ENCODE measurements at regions not wholly inside any gene's neighbourhood (a gene's known extent, or its start where the extent isn't known, plus 50 kb on each side); places are given as distances from the start of the nearest gene placed in this dataset.
A peak's percentile ranks its signal among the peaks of the same experiment; 100 is the strongest.

DNA sequence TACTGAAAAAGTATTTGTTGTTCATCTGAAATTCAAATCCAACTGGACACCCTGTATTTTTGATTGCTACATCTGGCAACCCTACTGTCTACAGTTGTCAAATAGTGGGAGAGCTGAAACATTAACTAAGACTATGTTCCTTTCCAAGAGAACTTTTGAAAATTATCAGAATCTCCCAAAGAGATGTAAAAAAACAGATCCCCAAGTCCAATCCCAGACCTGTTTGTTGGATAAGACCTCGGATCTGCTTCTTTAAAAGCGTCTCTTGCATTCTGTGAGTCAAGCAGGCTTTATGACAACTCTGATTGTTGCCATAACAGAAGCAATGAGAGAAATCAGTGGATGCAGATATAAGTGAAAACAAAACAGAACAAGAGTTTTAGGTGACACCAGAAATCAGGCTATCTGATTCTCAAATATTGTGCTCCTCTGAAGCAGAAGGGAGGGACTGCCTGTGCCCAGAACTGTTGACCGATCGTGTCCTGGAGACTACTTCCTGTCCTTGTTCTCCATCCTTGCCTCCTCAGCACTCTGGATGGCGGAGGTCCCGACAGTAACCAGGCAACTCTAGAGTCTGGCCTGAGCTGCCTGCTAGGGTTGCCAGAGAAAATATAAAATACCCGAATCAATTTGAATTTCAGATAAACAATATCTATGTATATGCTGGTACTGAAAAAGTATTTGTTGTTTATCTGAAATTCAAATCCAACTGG, 853.8 kb downstream of the MAFB start:
- Histone ChIP-seq H3K27ac (peak overlapping the region; percentile 7), H3K4me3 (no peak overlapping the region)
- WGBS: 56% methylated on average over 7 of the region's 7 CpGs

DNA sequence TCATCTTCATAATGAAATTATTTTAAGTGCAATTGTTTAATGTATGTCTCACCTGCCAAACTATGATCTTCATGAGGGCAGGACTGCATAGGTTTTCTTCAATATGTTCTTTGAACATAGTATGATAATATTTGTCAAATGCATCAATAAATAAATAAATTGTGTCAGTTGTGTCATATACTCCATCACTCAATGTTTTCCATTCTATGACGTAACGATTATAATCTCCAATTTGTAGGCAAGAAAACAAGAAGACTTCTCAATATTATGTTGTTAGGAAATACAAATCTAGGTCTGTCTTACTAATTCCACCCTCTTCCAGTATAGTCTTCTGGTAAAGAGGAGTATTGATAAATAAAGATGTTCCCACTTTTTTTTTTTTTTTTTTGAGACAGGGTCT, 858.1 kb downstream of the MAFB start:
- no peak for DNase-seq (ENCODE audit: low spot score in 2 of 2)
- Histone ChIP-seq H3K4me1 (peaks cover 12% of the 10 kb centered on the region), H3K4me3 (no peak overlapping the region), H3K27ac (no peak overlapping the region), H3K27me3 (no peaks in the 10 kb centered on the region), H3K36me3 (no peaks in the 10 kb centered on the region), H3K9me3 (no peaks in the 10 kb centered on the region)
- TF ChIP-seq EP300 (IDR thresholded peaks at IDR 0.05) (no peak), POLR2A (IDR thresholded peaks at IDR 0.05) (no peak), POLR2AphosphoS5 (IDR thresholded peaks at IDR 0.05) (no peak)
- TF ChIP-seq, protein P1, sequence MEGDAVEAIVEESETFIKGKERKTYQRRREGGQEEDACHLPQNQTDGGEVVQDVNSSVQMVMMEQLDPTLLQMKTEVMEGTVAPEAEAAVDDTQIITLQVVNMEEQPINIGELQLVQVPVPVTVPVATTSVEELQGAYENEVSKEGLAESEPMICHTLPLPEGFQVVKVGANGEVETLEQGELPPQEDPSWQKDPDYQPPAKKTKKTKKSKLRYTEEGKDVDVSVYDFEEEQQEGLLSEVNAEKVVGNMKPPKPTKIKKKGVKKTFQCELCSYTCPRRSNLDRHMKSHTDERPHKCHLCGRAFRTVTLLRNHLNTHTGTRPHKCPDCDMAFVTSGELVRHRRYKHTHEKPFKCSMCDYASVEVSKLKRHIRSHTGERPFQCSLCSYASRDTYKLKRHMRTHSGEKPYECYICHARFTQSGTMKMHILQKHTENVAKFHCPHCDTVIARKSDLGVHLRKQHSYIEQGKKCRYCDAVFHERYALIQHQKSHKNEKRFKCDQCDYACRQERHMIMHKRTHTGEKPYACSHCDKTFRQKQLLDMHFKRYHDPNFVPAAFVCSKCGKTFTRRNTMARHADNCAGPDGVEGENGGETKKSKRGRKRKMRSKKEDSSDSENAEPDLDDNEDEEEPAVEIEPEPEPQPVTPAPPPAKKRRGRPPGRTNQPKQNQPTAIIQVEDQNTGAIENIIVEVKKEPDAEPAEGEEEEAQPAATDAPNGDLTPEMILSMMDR (IDR thresholded peaks at IDR 0.05): no peak
- 96% methylated on average over 2 of the region's 2 CpGs for WGBS

More for the DNA sequence above, 853.8 kb downstream of the MAFB start:
- TF ChIP-seq, protein P1 (IDR thresholded peaks at IDR 0.05): no peak
- TF ChIP-seq POLR2AphosphoS5 (IDR thresholded peaks at IDR 0.05) (no peak), POLR2A (IDR thresholded peaks at IDR 0.05) (no peak), EP300 (IDR thresholded peaks at IDR 0.05) (no peak)
- no peak for DNase-seq (ENCODE audit: low spot score in 2 of 2)
- Histone ChIP-seq H3K9me3 (no peaks in the 10 kb centered on the region), H3K36me3 (no peaks in the 10 kb centered on the region), H3K4me1 (peaks cover 7% of the 10 kb centered on the region), H3K27me3 (no peaks in the 10 kb centered on the region)

DNA sequence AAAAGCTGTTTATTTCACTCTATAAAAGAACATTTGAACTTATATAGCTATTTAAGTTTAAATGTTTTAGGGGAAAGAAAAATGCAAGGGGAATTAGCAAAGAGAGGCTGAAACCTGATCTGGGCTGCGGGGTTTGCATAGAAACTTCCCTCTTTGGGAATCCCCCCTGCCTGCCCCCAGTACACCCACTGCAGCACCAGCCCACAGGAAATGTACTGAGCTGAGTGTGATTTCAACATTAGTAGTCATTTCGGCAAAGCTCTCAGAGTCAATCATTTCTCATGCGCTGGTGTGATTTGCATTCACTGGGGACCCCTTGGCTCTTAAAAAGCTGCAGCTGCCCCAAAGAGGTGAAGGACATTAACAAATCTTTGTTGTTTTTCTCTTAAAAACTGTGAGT, 859.4 kb downstream of the MAFB start:
- TF ChIP-seq, protein P1 (IDR thresholded peaks at IDR 0.05): no peak
- TF ChIP-seq EP300 (IDR thresholded peaks at IDR 0.05) (no peak), POLR2A (IDR thresholded peaks at IDR 0.05) (no peak), POLR2AphosphoS5 (IDR thresholded peaks at IDR 0.05) (no peak)
- 67% methylated on average over 3 of the region's 3 CpGs for WGBS
- Histone ChIP-seq H3K27ac (no peak overlapping the region), H3K4me1 (peaks cover 15% of the 10 kb centered on the region), H3K36me3 (no peaks in the 10 kb centered on the region), H3K9me3 (no peaks in the 10 kb centered on the region), H3K4me3 (no peak overlapping the region), H3K27me3 (no peaks in the 10 kb centered on the region)
- no peak for DNase-seq (ENCODE audit: low spot score in 2 of 2)

DNA sequence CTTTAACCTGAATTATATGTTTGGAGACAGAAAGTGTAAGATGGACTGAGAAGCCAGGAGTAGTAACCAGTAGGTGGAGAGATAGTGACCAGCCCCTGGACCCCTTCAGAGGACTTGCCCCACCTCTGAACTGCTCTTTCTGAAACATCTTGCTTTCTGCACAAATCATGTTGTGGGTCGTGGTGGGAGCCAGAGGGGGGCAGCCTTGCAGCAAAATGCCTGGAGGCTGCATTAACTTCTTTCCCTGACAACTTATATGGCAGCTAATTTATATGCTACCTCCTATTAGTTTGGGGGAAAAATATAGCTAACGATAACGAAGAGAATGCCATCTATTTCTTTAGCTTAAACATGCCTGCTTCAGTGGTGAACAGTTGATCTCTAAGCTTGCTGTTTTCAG, 859.8 kb downstream of the MAFB start:
- Histone ChIP-seq H3K36me3 (no peaks in the 10 kb centered on the region), H3K27me3 (no peaks in the 10 kb centered on the region), H3K4me3 (no peak overlapping the region), H3K4me1 (peaks cover 19% of the 10 kb centered on the region), H3K9me3 (no peaks in the 10 kb centered on the region), H3K27ac (no peak overlapping the region)
- TF ChIP-seq POLR2AphosphoS5 (IDR thresholded peaks at IDR 0.05) (no peak), EP300 (IDR thresholded peaks at IDR 0.05) (no peak), POLR2A (IDR thresholded peaks at IDR 0.05) (no peak)
- TF ChIP-seq, protein P1 (IDR thresholded peaks at IDR 0.05): no peak
- no peak for DNase-seq (ENCODE audit: low spot score in 2 of 2)
- 47% methylated on average over 3 of the region's 3 CpGs for WGBS

DNA sequence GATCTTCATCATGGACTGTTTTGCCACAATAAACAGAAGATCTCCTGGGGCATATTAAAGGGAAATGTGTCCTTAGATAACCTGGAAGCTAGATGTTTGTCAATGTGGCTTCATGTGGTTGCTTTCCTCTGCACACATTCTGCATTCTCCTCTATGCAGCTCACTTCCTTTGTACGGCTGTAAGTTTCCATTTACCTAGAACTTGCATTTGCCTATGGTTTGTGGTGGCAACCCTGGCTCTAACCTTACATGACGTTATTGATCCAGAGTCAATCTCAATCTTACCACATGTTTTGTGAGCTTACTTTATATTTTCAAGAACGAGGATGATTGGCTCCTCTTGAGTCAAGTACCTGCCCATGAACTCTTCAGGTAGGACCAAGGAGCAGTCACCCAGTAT, 863.1 kb downstream of the MAFB start:
- DNase-seq (ENCODE audit: low spot score in 2 of 2): no peak
- TF ChIP-seq POLR2A (IDR thresholded peaks at IDR 0.05) (no peak), POLR2AphosphoS5 (IDR thresholded peaks at IDR 0.05) (no peak), EP300 (IDR thresholded peaks at IDR 0.05) (no peak)
- TF ChIP-seq, protein P1 (IDR thresholded peaks at IDR 0.05): no peak
- H3K4me3 ChIP-seq: no peak overlapping the region
- WGBS: 44% methylated on average over 3 of the region's 3 CpGs
- no peaks in the 10 kb centered on the region for H3K9me3 ChIP-seq
- no peaks in the 10 kb centered on the region for H3K36me3 ChIP-seq
- no peaks in the 10 kb centered on the region for H3K27me3 ChIP-seq
- H3K4me1 ChIP-seq: peaks cover 30% of the 10 kb centered on the region
- peak overlapping the region; percentile 54 for H3K27ac ChIP-seq
